Inflammatory macrophage treated with lipopolysaccharide for 1 hour (primary cell): ENCODE measurements at regions not wholly inside any gene's neighbourhood (a gene's known extent, or its start where the extent isn't known, plus 50 kb on each side); places are given as distances from the start of the nearest gene placed in this dataset.
"Not testable (repeated sequence)": the region's sequence is repeated elsewhere in the genome, so short reads cannot be mapped to it uniquely, and the experiment has no call there.

Experiments
- DNase-seq, 2 donors: peaks; one replicate each; pipeline ENCODE4 v3.0.0-alpha.2; 2020 to 2022

DNA sequence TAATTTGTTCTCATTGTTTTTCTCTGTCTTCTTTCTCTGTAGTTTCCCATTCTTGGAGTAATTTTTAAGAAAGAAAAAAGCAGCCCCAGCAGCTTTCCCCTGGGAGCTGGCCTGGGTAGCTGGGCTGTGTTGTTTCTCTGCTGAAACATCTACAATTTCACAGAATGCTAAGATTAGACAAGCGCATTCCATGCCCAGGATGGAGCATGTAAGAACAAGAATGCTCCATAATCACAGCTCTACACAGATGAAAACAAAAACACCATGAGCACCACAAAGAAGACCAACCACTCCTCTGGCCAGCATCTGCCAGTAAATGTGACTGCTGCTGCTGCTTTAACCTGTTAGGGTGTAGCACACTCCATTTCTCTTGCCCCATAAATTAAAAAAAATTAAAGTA lies 239.2 kb upstream of the SLITRK1 start:
- no peak for DNase-seq

- no peak for DNase-seq
Measured at GRCh38 chr13:84118839-84119409, 236.7 kb upstream of the SLITRK1 start.

- DNase-seq = no peak
Measured at GRCh38 chr13:84098273-84098672, 216.0 kb upstream of the SLITRK1 start.

DNA sequence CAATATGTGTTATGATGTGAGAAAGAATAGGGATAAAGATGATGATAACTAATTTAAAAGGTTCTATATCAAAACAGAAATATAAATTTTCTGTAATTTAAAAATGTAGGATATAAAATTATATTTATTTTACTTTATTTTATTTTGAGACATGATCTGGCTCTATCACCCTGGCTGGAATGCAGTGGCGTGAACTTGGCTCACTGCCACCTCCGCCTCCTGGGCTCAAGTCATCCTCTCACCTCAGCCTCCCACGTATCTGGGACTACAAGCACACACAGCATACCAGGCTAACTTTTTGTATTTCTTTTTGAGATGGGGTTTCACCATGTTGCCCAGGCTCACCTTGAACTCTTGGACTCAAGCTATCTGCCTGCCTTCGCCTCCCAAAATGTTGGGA lies 214.9 kb upstream of the SLITRK1 start:
- no peak for DNase-seq

- no peak for DNase-seq
Measured at GRCh38 chr13:84096216-84096615, 213.9 kb upstream of the SLITRK1 start.

DNA sequence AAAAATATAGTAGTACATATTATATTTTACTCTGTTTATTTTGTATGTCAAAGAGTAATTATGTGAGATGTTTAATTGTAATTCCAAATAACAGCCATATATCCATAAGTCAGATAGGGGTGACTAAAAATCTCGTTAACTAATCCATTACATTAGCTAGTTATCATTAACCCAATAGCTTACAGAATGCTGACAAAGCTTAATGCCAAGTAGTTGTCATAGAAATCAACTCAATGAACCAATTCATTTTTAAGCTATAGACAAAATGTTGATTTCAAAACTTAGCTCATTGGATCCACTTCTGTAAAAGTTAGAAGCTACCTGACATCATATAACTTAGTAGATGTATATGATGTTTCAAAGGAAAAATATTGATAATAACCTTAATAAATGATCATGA lies 206.7 kb upstream of the SLITRK1 start:
- no peak for DNase-seq

DNA sequence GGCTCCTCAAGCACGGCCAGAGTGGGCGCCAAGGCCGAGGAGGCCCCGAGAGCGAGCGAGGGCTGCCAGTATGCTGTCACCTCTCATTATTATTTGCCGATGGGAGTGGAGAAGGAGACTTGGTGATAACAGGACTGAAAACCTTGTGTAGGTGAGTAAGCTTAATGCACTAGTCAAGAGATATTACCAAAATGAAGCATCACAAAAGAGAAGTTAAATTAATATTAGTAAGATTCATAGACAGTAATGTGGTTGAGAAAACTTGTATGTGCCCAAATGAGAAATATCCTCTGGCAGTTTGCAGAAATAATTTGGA lies 204.5 kb upstream of the SLITRK1 start:
- DNase-seq = no peak

DNA sequence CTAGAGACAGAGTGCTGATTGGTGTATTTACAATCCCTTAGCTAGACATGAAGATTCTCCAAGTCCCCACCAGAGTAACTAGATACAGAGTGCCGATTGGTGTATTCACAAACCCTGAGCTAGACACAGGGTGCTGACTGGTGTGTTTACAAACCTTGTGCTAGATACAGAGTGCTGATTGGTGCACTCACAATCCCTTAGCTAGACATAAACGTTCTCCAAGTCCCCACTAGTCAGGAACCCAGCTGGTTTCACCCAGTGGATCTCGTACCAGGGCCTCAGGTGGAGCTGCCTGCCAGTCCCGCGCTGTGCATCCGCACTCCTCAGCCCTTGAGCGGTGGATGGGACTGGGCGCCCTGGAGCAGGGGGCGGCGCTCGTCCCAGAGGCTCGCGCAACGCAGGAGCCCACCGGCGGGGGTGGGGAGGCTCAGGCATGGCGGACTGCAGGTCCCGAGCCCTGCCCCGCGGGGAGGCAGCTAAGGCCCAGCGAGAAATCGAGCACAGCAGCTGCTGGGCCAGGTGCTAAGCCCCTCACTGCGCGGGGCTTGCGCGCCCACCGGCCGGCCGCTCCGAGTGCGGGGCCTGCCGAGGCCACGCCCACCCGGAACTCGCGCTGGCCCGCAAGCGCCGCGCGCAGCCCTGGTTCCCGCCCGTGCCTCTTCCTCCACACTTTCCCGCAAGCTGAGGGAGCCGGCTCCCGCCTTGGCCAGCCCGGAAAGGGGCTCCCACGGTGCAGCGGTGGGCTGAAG lies 204.0 kb upstream of the SLITRK1 start:
- not testable (repeated sequence) for DNase-seq

- DNase-seq = no peak
Measured at GRCh38 chr13:84082462-84082861, 200.2 kb upstream of the SLITRK1 start.

- DNase-seq = no peak
Measured at GRCh38 chr13:84080748-84081530, 198.7 kb upstream of the SLITRK1 start.

DNA sequence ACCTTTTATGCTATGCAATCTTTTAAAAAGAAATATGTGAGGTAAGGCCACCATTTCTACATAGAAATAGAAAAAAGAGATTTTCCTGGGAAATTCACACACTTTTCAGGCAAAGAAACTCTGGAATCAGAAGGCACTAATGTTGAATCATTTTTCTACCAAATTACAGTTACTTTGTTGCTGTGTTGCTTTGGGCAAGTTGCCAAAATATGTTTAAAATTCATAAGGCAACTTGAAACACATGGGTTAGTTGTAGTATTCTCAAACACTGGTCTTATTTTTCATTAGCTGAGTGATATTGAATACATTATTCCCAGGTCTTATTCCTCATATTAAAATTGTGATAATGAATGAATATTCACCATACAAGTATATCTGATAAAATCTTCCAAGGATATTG lies 195.0 kb upstream of the SLITRK1 start:
- DNase-seq = no peak

DNA sequence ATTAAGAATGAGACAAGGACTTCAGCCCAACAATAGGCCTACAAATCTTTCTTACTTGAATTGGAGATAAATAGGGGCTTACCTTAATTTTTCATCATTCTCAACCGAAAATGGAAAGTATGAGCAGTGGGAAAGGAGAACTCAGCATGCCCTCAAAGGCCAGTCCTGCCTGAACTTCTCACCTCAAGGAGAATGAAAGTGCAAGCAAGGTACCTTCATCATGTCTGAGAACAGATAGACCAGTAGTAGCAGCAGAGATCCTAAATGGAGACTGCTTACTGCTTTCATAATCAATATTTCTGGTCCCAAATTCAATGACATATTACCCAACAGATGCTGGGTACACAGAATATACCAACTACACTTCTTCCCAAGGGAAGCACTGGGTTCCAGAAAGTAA lies 194.0 kb upstream of the SLITRK1 start:
- no peak for DNase-seq

- DNase-seq = no peak
Measured at GRCh38 chr13:84050536-84050935, 168.3 kb upstream of the SLITRK1 start.

GRCh38 chr13:84049443-84050219 lies 167.4 kb upstream of the SLITRK1 start:
- no peak for DNase-seq

GRCh38 chr13:84044805-84045204 lies 162.5 kb upstream of the SLITRK1 start:
- no peak for DNase-seq

GRCh38 chr13:84038001-84038400 lies 155.7 kb upstream of the SLITRK1 start:
- DNase-seq = no peak

- no peak for DNase-seq
Measured at GRCh38 chr13:84032116-84032515, 149.8 kb upstream of the SLITRK1 start.

- no peak for DNase-seq
Measured at GRCh38 chr13:84031120-84031519, 148.8 kb upstream of the SLITRK1 start.

- no peak for DNase-seq
Measured at GRCh38 chr13:84029396-84029795, 147.1 kb upstream of the SLITRK1 start.

DNA sequence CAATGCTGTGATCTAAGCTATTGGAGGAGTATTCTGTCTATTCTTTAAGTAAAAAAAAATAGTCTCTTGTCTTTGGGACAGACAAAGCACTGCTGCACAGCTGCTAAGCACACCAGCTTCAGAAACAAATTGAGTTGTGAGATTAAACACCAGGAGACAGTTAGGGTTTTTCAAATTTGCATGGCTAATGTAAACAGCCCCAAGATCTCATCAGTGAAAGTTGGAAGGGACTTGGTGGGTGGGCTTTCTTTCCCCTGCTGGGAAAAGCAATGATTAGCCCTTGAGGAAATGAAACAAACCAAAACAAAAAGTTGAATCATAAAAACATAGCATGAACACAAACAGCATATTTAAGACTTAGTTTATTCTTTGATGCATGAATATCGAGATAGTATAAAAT lies 143.6 kb upstream of the SLITRK1 start:
- DNase-seq = no peak

DNA sequence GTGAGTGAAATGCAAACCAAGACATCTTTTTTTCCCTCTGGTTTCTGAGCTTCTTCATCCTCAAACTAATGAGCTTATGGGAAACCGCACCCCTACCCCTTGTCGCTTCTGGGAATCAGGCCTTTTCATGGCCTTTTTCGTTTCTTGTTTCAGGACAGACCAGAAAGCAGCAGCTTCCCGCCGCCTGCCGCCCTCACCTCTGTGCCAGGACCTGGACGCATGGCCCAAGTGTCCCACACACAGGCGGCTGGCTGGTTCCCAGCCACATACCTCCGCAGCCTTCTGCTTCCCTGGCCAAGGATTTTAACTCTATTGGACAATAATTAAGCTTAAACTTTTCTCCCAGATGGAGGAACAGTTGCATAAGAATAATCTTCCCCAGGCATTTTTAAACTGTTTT lies 114.1 kb upstream of the SLITRK1 start:
- no peak for DNase-seq

GRCh38 chr13:83995930-83996329 lies 113.7 kb upstream of the SLITRK1 start:
- no peak for DNase-seq

DNA sequence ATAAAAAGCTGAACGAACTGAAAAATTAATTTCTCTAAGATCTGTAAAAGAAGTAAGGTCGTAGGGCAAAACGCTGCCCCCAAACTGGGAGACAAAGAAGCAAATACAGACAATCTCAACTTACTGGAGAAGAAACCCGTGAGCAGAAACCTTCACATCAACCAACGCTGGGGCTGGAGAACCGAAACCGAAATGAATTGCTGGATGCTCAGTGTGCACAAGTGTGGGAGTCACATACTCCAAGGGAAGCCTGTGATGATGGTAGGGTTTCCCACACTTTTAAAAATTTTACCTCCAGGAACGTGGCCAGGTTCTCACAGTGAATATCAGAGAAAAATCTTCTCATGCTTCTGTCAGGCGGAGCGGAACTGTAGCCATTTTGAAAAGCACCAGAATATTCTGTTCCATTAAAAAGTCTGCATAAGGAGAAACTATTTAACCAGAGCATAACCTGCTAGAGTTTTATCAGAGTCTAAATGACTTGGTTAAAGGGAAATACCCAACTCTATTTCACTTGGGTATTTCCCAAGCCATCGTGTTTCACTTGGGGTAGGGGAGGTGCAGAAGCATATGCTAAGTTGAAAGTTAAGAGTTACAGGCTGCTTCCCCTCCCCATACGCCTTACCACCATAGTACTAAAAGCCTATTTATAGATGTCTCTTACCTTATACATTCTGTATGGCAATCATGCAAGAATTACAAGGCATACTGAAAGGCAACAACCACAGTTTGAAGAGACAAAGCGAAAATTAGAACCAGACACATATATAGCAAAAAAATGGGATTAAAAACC lies 110.5 kb upstream of the SLITRK1 start:
- no peak for DNase-seq
